WTC11 (cell line): ENCODE measurements at regions not wholly inside any gene's neighbourhood (a gene's known extent, or its start where the extent isn't known, plus 50 kb on each side); places are given as distances from the start of the nearest gene placed in this dataset.

Source experiments
- ARID4B ChIP-seq: sonication (generic); formaldehyde crosslinking; IDR thresholded peaks from 2 replicates; pipeline ENCODE4 v1.8.0; 2023; ENCODE audit warnings: missing genetic modification reagents, mild to moderate bottlenecking, borderline replicate concordance
- ATF6 ChIP-seq: sonication (generic); formaldehyde crosslinking; IDR thresholded peaks from 2 replicates; pipeline ENCODE4 v1.8.1; 2023; ENCODE audit warnings: mild to moderate bottlenecking, missing genetic modification reagents
- CTCF ChIP-seq: fragments of 200-600 bp; IDR thresholded peaks from 2 replicates; pipeline ENCODE4 v1.8.0; 2022; ENCODE audit warnings: antibody characterized with exemption
- ELF4 ChIP-seq: sonication (generic); formaldehyde crosslinking; IDR thresholded peaks from 2 replicates; pipeline ENCODE4 v1.8.1; 2022; ENCODE audit warnings: low read depth, mild to moderate bottlenecking, moderate library complexity, missing genetic modification reagents
- ESRRA ChIP-seq: sonication (generic); formaldehyde crosslinking; IDR thresholded peaks from 2 replicates; pipeline ENCODE4 v1.8.1; 2022; ENCODE audit warnings: mild to moderate bottlenecking, missing genetic modification reagents, borderline replicate concordance
- FOXJ3 ChIP-seq: sonication (generic); formaldehyde crosslinking; IDR thresholded peaks from 2 replicates; pipeline ENCODE4 v1.9.0; 2021; ENCODE audit warnings: missing genetic modification reagents, mild to moderate bottlenecking, borderline replicate concordance
- MAX ChIP-seq: sonication (generic); formaldehyde crosslinking; IDR thresholded peaks from 2 replicates; pipeline ENCODE4 v1.8.0; 2022; ENCODE audit warnings: mild to moderate bottlenecking, missing genetic modification reagents
- NFE2L1 ChIP-seq: sonication (generic); formaldehyde crosslinking; IDR thresholded peaks from 2 replicates; pipeline ENCODE4 v1.8.1; 2023; ENCODE audit warnings: missing genetic modification reagents
- NFYB ChIP-seq: sonication (generic); formaldehyde crosslinking; conservative IDR thresholded peaks from 2 replicates; pipeline ENCODE4 v1.8.0; 2022; ENCODE audit warnings: low read depth, missing genetic modification reagents
- NR2C2 ChIP-seq: sonication (generic); formaldehyde crosslinking; IDR thresholded peaks from 2 replicates; pipeline ENCODE4 v1.8.0; 2022; ENCODE audit warnings: mild to moderate bottlenecking, missing genetic modification reagents
- TEAD4 ChIP-seq: sonication (generic); formaldehyde crosslinking; IDR thresholded peaks from 2 replicates; pipeline ENCODE4 v1.8.0; 2022; ENCODE audit warnings: mild to moderate bottlenecking, missing genetic modification reagents
- ZNF317 ChIP-seq: sonication (generic); formaldehyde crosslinking; IDR thresholded peaks from 2 replicates; pipeline ENCODE4 v1.8.1; 2023; ENCODE audit warnings: low read depth, mild to moderate bottlenecking, moderate library complexity, missing genetic modification reagents, borderline replicate concordance
- TF ChIP-seq, protein P1 (sequence below): sonication (generic); formaldehyde crosslinking; IDR thresholded peaks from 2 replicates; pipeline ENCODE4 v1.8.0; 2023; ENCODE audit warnings: mild to moderate bottlenecking, missing genetic modification reagents

DNA sequence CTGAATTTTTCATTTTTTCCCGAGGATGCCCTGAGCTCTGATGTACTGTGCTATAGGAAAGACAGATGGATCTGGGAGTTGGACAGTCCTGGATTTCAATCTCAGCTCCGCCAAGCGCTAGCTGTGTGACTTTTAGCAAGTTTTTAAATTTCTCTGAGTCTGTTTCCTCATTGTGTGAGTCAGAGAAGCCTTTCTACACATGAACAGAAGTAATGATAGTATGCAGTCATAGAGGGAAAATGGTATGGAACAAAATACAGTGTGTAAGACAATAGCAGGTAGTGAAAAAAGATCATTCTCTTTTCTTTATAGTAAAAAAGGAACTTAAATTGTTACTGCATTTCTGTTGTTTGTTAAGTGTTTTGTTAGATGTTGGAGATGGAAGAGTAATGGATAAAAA, 52.4 kb upstream of the PPM1B start:
- no peak for TF ChIP-seq CTCF
- TF ChIP-seq ZNF317: no peak
- no peak for TF ChIP-seq FOXJ3 (CRISPR knock-in tag)
- no peak for TF ChIP-seq ATF6
- TF ChIP-seq MAX: no peak
- TF ChIP-seq TEAD4: no peak
- TF ChIP-seq NR2C2 (CRISPR knock-in tag): no peak
- TF ChIP-seq, protein P1, sequence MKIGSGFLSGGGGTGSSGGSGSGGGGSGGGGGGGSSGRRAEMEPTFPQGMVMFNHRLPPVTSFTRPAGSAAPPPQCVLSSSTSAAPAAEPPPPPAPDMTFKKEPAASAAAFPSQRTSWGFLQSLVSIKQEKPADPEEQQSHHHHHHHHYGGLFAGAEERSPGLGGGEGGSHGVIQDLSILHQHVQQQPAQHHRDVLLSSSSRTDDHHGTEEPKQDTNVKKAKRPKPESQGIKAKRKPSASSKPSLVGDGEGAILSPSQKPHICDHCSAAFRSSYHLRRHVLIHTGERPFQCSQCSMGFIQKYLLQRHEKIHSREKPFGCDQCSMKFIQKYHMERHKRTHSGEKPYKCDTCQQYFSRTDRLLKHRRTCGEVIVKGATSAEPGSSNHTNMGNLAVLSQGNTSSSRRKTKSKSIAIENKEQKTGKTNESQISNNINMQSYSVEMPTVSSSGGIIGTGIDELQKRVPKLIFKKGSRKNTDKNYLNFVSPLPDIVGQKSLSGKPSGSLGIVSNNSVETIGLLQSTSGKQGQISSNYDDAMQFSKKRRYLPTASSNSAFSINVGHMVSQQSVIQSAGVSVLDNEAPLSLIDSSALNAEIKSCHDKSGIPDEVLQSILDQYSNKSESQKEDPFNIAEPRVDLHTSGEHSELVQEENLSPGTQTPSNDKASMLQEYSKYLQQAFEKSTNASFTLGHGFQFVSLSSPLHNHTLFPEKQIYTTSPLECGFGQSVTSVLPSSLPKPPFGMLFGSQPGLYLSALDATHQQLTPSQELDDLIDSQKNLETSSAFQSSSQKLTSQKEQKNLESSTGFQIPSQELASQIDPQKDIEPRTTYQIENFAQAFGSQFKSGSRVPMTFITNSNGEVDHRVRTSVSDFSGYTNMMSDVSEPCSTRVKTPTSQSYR (CRISPR knock-in tag): no peak
- no peak for TF ChIP-seq ESRRA (CRISPR knock-in tag)
- no peak for TF ChIP-seq NFE2L1 (CRISPR knock-in tag)
- TF ChIP-seq NFYB (CRISPR knock-in tag): no peak
- no peak for TF ChIP-seq ELF4
- no peak for TF ChIP-seq ARID4B (CRISPR knock-in tag)
